ENCODE measurements at regions not wholly inside any gene's neighbourhood (a gene's known extent, or its start where the extent isn't known, plus 50 kb on each side); places are given as distances from the start of the nearest gene placed in this dataset.

DNA sequence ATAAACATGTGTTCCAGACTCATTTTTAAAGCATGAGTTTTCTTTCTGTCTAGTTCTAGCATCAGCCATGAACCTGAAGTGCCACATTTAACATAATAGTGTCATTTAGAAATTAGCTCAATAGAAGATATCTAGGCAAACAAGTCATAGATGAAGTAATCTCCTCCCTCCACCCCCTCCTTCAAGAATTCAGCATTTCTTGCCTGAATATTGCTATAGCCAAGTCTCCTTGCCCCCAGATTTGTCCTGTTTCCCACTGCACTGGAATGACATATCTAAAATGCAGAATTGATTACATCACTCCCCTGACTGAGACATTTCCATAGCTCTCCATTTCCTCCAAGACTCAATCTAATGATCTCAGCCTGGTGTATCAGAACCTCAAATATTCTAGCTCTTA lies 134.9 kb upstream of the BACH2 start:
- TF ChIP-seq, protein P1, sequence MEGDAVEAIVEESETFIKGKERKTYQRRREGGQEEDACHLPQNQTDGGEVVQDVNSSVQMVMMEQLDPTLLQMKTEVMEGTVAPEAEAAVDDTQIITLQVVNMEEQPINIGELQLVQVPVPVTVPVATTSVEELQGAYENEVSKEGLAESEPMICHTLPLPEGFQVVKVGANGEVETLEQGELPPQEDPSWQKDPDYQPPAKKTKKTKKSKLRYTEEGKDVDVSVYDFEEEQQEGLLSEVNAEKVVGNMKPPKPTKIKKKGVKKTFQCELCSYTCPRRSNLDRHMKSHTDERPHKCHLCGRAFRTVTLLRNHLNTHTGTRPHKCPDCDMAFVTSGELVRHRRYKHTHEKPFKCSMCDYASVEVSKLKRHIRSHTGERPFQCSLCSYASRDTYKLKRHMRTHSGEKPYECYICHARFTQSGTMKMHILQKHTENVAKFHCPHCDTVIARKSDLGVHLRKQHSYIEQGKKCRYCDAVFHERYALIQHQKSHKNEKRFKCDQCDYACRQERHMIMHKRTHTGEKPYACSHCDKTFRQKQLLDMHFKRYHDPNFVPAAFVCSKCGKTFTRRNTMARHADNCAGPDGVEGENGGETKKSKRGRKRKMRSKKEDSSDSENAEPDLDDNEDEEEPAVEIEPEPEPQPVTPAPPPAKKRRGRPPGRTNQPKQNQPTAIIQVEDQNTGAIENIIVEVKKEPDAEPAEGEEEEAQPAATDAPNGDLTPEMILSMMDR (conservative IDR thresholded peaks at IDR 0.05 in 1 of 2, IDR thresholded peaks at IDR 0.05 in 1 of 2; ENCODE audit: extremely low read depth in 1 of 2, insufficient read depth in 1 of 2, low read depth in 1 of 2, low read length in 2 of 2): no peak
- no peak for TF ChIP-seq EZH2 (IDR thresholded peaks at IDR 0.05; ENCODE audit: borderline replicate concordance, low read length)

Measured in mammary epithelial cell (primary cell).